ENCODE measurements at regions not wholly inside any gene's neighbourhood (a gene's known extent, or its start where the extent isn't known, plus 50 kb on each side); places are given as distances from the start of the nearest gene placed in this dataset.

GRCh38 chr11:127071606-127072005, 71.0 kb upstream of the KIRREL3 start:
- no peaks in the 10 kb centered on the region for H3K4me1 Mint-ChIP-seq (ENCODE audit: low read depth)
- no peaks in the 10 kb centered on the region for H3K27me3 Mint-ChIP-seq (ENCODE audit: low read depth)
- ChIA-PET POLR2A (no interaction called here), CTCF (no interaction called here)
- ATAC-seq: no peak
- no peak for DNase-seq
- no peak overlapping the region for H3K4me3 Mint-ChIP-seq
- no peaks in the 10 kb centered on the region for H3K9me3 Mint-ChIP-seq (ENCODE audit: insufficient read depth)
- H3K27ac Mint-ChIP-seq: no peak overlapping the region
- no peaks in the 10 kb centered on the region for H3K36me3 Mint-ChIP-seq (ENCODE audit: low read depth)

- Mint-ChIP-seq H3K4me3 (no peak overlapping the region), H3K27ac (no peak overlapping the region), H3K27me3 (ENCODE audit: low read depth) (no peaks in the 10 kb centered on the region), H3K4me1 (ENCODE audit: low read depth) (no peaks in the 10 kb centered on the region), H3K9me3 (ENCODE audit: insufficient read depth) (no peaks in the 10 kb centered on the region), H3K36me3 (ENCODE audit: low read depth) (no peaks in the 10 kb centered on the region)
- ATAC-seq (no peak), DNase-seq (no peak)
- CTCF ChIA-PET: no interaction called here
- POLR2A ChIA-PET: no interaction called here
Observed at GRCh38 chr11:127070808-127071207, 70.2 kb upstream of the KIRREL3 start.

GRCh38 chr11:127066401-127067090, 66.0 kb upstream of the KIRREL3 start:
- Mint-ChIP-seq H3K36me3 (ENCODE audit: low read depth) (no peaks in the 10 kb centered on the region), H3K4me1 (ENCODE audit: low read depth) (no peaks in the 10 kb centered on the region), H3K4me3 (no peak overlapping the region), H3K27me3 (ENCODE audit: low read depth) (no peaks in the 10 kb centered on the region), H3K9me3 (ENCODE audit: insufficient read depth) (no peaks in the 10 kb centered on the region), H3K27ac (no peak overlapping the region)
- ChIA-PET POLR2A (no interaction called here), CTCF (no interaction called here)
- DNase-seq: no peak
- ATAC-seq: no peak

GRCh38 chr11:127063241-127063640, 62.7 kb upstream of the KIRREL3 start:
- DNase-seq: no peak
- ATAC-seq: no peak
- ChIA-PET POLR2A (no interaction called here), CTCF (no interaction called here)
- no peaks in the 10 kb centered on the region for H3K4me1 Mint-ChIP-seq (ENCODE audit: low read depth)
- H3K27me3 Mint-ChIP-seq (ENCODE audit: low read depth): no peaks in the 10 kb centered on the region
- no peaks in the 10 kb centered on the region for H3K36me3 Mint-ChIP-seq (ENCODE audit: low read depth)
- H3K9me3 Mint-ChIP-seq (ENCODE audit: insufficient read depth): no peaks in the 10 kb centered on the region
- H3K4me3 Mint-ChIP-seq: no peak overlapping the region
- H3K27ac Mint-ChIP-seq: no peak overlapping the region

GRCh38 chr11:127061947-127062346, 61.4 kb upstream of the KIRREL3 start:
- POLR2A ChIA-PET: no interaction called here
- H3K9me3 Mint-ChIP-seq (ENCODE audit: insufficient read depth): no peaks in the 10 kb centered on the region
- H3K4me3 Mint-ChIP-seq: no peak overlapping the region
- no peak overlapping the region for H3K27ac Mint-ChIP-seq
- DNase-seq: no peak
- no peak for ATAC-seq
- no peaks in the 10 kb centered on the region for H3K4me1 Mint-ChIP-seq (ENCODE audit: low read depth)
- CTCF ChIA-PET: no interaction called here
- no peaks in the 10 kb centered on the region for H3K36me3 Mint-ChIP-seq (ENCODE audit: low read depth)
- no peaks in the 10 kb centered on the region for H3K27me3 Mint-ChIP-seq (ENCODE audit: low read depth)

GRCh38 chr11:127059750-127060149, 59.2 kb upstream of the KIRREL3 start:
- ChIA-PET CTCF (no interaction called here), POLR2A (no interaction called here)
- DNase-seq (no peak), ATAC-seq (no peak)
- Mint-ChIP-seq H3K27me3 (ENCODE audit: low read depth) (no peaks in the 10 kb centered on the region), H3K4me3 (no peak overlapping the region), H3K27ac (no peak overlapping the region), H3K4me1 (ENCODE audit: low read depth) (no peaks in the 10 kb centered on the region), H3K36me3 (ENCODE audit: low read depth) (no peaks in the 10 kb centered on the region), H3K9me3 (ENCODE audit: insufficient read depth) (no peaks in the 10 kb centered on the region)

GRCh38 chr11:127059286-127059685, 58.7 kb upstream of the KIRREL3 start:
- ChIA-PET POLR2A (no interaction called here), CTCF (no interaction called here)
- Mint-ChIP-seq H3K36me3 (ENCODE audit: low read depth) (no peaks in the 10 kb centered on the region), H3K4me3 (no peak overlapping the region), H3K9me3 (ENCODE audit: insufficient read depth) (no peaks in the 10 kb centered on the region), H3K27ac (no peak overlapping the region), H3K4me1 (ENCODE audit: low read depth) (no peaks in the 10 kb centered on the region), H3K27me3 (ENCODE audit: low read depth) (no peaks in the 10 kb centered on the region)
- no peak for ATAC-seq
- DNase-seq: no peak

- Mint-ChIP-seq H3K27ac (no peak overlapping the region), H3K4me3 (no peak overlapping the region), H3K4me1 (ENCODE audit: low read depth) (no peaks in the 10 kb centered on the region), H3K9me3 (ENCODE audit: insufficient read depth) (no peaks in the 10 kb centered on the region), H3K36me3 (ENCODE audit: low read depth) (no peaks in the 10 kb centered on the region), H3K27me3 (ENCODE audit: low read depth) (no peaks in the 10 kb centered on the region)
- ChIA-PET POLR2A (no interaction called here), CTCF (no interaction called here)
- no peak for DNase-seq
- no peak for ATAC-seq
Observed at GRCh38 chr11:127058524-127058923, 58.0 kb upstream of the KIRREL3 start.

- ChIA-PET POLR2A (no interaction called here), CTCF (no interaction called here)
- ATAC-seq (no peak), DNase-seq (no peak)
- no peaks in the 10 kb centered on the region for H3K27me3 Mint-ChIP-seq (ENCODE audit: low read depth)
- H3K4me1 Mint-ChIP-seq (ENCODE audit: low read depth): no peaks in the 10 kb centered on the region
- no peak overlapping the region for H3K4me3 Mint-ChIP-seq
- no peaks in the 10 kb centered on the region for H3K9me3 Mint-ChIP-seq (ENCODE audit: insufficient read depth)
- H3K36me3 Mint-ChIP-seq (ENCODE audit: low read depth): no peaks in the 10 kb centered on the region
- H3K27ac Mint-ChIP-seq: no peak overlapping the region
Observed at GRCh38 chr11:127057126-127057525, 56.6 kb upstream of the KIRREL3 start.

- H3K4me3 Mint-ChIP-seq: no peak overlapping the region
- no peak overlapping the region for H3K27ac Mint-ChIP-seq
- H3K4me1 Mint-ChIP-seq (ENCODE audit: low read depth): no peaks in the 10 kb centered on the region
- ATAC-seq: no peak
- DNase-seq: no peak
- H3K36me3 Mint-ChIP-seq (ENCODE audit: low read depth): no peaks in the 10 kb centered on the region
- CTCF ChIA-PET: no interaction called here
- POLR2A ChIA-PET: no interaction called here
- no peaks in the 10 kb centered on the region for H3K27me3 Mint-ChIP-seq (ENCODE audit: low read depth)
- H3K9me3 Mint-ChIP-seq (ENCODE audit: insufficient read depth): no peaks in the 10 kb centered on the region
Observed at GRCh38 chr11:127056338-127056971, 55.9 kb upstream of the KIRREL3 start.

GRCh38 chr11:127055236-127055635, 54.7 kb upstream of the KIRREL3 start:
- Mint-ChIP-seq H3K27ac (no peak overlapping the region), H3K4me3 (no peak overlapping the region), H3K36me3 (ENCODE audit: low read depth) (no peaks in the 10 kb centered on the region), H3K9me3 (ENCODE audit: insufficient read depth) (no peaks in the 10 kb centered on the region), H3K4me1 (ENCODE audit: low read depth) (no peaks in the 10 kb centered on the region), H3K27me3 (ENCODE audit: low read depth) (no peaks in the 10 kb centered on the region)
- DNase-seq (no peak), ATAC-seq (no peak)
- POLR2A ChIA-PET: no interaction called here
- CTCF ChIA-PET: no interaction called here

GRCh38 chr11:127054153-127054552, 53.6 kb upstream of the KIRREL3 start:
- H3K9me3 Mint-ChIP-seq (ENCODE audit: insufficient read depth): no peaks in the 10 kb centered on the region
- H3K4me1 Mint-ChIP-seq (ENCODE audit: low read depth): no peaks in the 10 kb centered on the region
- POLR2A ChIA-PET: no interaction called here
- H3K27ac Mint-ChIP-seq: no peak overlapping the region
- H3K27me3 Mint-ChIP-seq (ENCODE audit: low read depth): no peaks in the 10 kb centered on the region
- ATAC-seq (no peak), DNase-seq (no peak)
- H3K4me3 Mint-ChIP-seq: no peak overlapping the region
- H3K36me3 Mint-ChIP-seq (ENCODE audit: low read depth): no peaks in the 10 kb centered on the region
- CTCF ChIA-PET: no interaction called here

GRCh38 chr11:127052404-127052803, 51.8 kb upstream of the KIRREL3 start:
- no peaks in the 10 kb centered on the region for H3K27me3 Mint-ChIP-seq (ENCODE audit: low read depth)
- H3K27ac Mint-ChIP-seq: no peak overlapping the region
- H3K4me3 Mint-ChIP-seq: no peak overlapping the region
- POLR2A ChIA-PET: no interaction called here
- no peak for ATAC-seq
- DNase-seq: no peak
- CTCF ChIA-PET: no interaction called here
- no peaks in the 10 kb centered on the region for H3K4me1 Mint-ChIP-seq (ENCODE audit: low read depth)
- H3K36me3 Mint-ChIP-seq (ENCODE audit: low read depth): no peaks in the 10 kb centered on the region
- no peaks in the 10 kb centered on the region for H3K9me3 Mint-ChIP-seq (ENCODE audit: insufficient read depth)

Measured in activated CD8-positive, alpha-beta T cell treated with anti-CD3 and anti-CD28 coated beads, Interleukin-2, amount 10 ng/mL, durations not matched to agents 7 days and 5 days (primary cell).